Right lobe of liver (tissue), 6 donors: ENCODE measurements at regions not wholly inside any gene's neighbourhood (a gene's known extent, or its start where the extent isn't known, plus 50 kb on each side); places are given as distances from the start of the nearest gene placed in this dataset.

Source experiments
- ATAC-seq, 4 donors: fragments of 200-7000 bp; cut with Tn5 transposase; one replicate each; pipeline ENCODE4 v1.9.1; 2020; ENCODE audit warnings: mild to moderate bottlenecking in 4 of 4, moderate library complexity in 4 of 4
- DNase-seq, 3 donors: peaks; one replicate each; pipeline ENCODE4 v3.0.0-alpha.2; 2020
- H3K27ac ChIP-seq, 3 donors: fragments of 200-600 bp; one replicate each; pipeline ENCODE4 v1.8.0; 2022
- H3K27me3 ChIP-seq, 2 donors: fragments of 200-600 bp; one replicate each; pipeline ENCODE4 v1.8.0; 2022
- H3K36me3 ChIP-seq, 4 donors: fragments of 200-600 bp; sonication (generic) in 1 of 4; one replicate each; pipeline versions ENCODE4 v1.5.1 to v1.8.0; 2017 to 2022; ENCODE audit warnings: control low read depth in 1 of 4
- H3K4me1 ChIP-seq, 4 donors: fragments of 200-600 bp; sonication (generic) in 1 of 4; one replicate each; pipeline versions ENCODE4 v1.5.1 to v1.8.0; 2017 to 2022; ENCODE audit warnings: control low read depth in 1 of 4
- H3K4me3 ChIP-seq, 3 donors: fragments of 200-600 bp; one replicate each; pipeline ENCODE4 v1.8.0; 2022
- H3K9me3 ChIP-seq, 4 donors: fragments of 200-600 bp; sonication (generic) in 1 of 4; one replicate each; pipeline versions ENCODE4 v1.5.1 to v1.8.0; 2017 to 2022; ENCODE audit warnings: control low read depth in 1 of 4
- CTCF ChIP-seq, 4 donors: fragments of 200-600 bp in 3 of 4; fragments of 450-650 bp in 1 of 4; IDR thresholded peaks; one replicate each; pipeline versions ENCODE4 v1.5.1 to v1.8.0; 2016 to 2022; ENCODE audit warnings: antibody characterized with exemption in 4 of 4, mild to moderate bottlenecking in 2 of 4
- POLR2A ChIP-seq: fragments of 450-650 bp; IDR thresholded peaks from one replicate; pipeline ENCODE4 v1.6.1; 2017; ENCODE audit warnings: antibody characterized with exemption, mild to moderate bottlenecking
- WGBS: methylation state at CpG from one replicate; pipeline ENCODE4 v1.1.6; 2018; ENCODE audit warnings: low coverage, low lambda C conversion rate; ENCODE audit not compliant: insufficient coverage; ENCODE audit errors: missing lambda C conversion rate; 5-methylcytosine and 5-hydroxymethylcytosine counted together
- intact Hi-C, 2 donors: fragments of 100-400 bp; cut with DNase I; formaldehyde crosslinking; loops; one replicate each; pipeline versions ENCODE4 v1.11.2 to v1.14.1; 2022
- donor health status: DM: no; HTN: yes; CAD: no.
- donor health status: DM: no; HTN: no; CAD: no.
- donor health status: DM: no; HTN: no; CAD: no.
- donor health status: DM: no; HTN: yes; CAD: no.
- donor health status: DM: no; HTN: yes; CAD: no.

GRCh38 chr16:86762095-86762494, 183.7 kb downstream of the FOXL1 start:
- no peak for TF ChIP-seq CTCF (IDR thresholded peaks at IDR 0.05)
- TF ChIP-seq POLR2A = no peak
- DNase-seq = no peak
- no peaks in the 10 kb centered on the region for H3K36me3 ChIP-seq
- H3K4me3 ChIP-seq = no peak overlapping the region
- no peak for ATAC-seq
- H3K27ac ChIP-seq = no peak overlapping the region
- H3K9me3 ChIP-seq = no peaks in the 10 kb centered on the region
- intact Hi-C loops = no loop called here
- H3K27me3 ChIP-seq = peaks cover 0 to 14% of the 10 kb centered on the region in 2 donors
- H3K4me1 ChIP-seq = no peaks in the 10 kb centered on the region
- WGBS = 29% methylated on average over 7 of the region's 9 CpGs

- intact Hi-C loops = no loop called here
These were observed 185.5 kb downstream of the FOXL1 start for GRCh38 chr16:86763819-86764218.

GRCh38 chr16:86764551-86764950, 186.2 kb downstream of the FOXL1 start:
- H3K9me3 ChIP-seq = no peaks in the 10 kb centered on the region
- intact Hi-C loops = no loop called here
- H3K36me3 ChIP-seq = no peaks in the 10 kb centered on the region
- ATAC-seq (no peak), DNase-seq (no peak)
- H3K27ac ChIP-seq = no peak overlapping the region
- peaks cover 0 to 14% of the 10 kb centered on the region in 2 donors for H3K27me3 ChIP-seq
- 49% methylated on average over 3 of the region's 4 CpGs for WGBS
- no peak for TF ChIP-seq POLR2A
- TF ChIP-seq CTCF (IDR thresholded peaks at IDR 0.05) = no peak
- no peaks in the 10 kb centered on the region for H3K4me1 ChIP-seq
- no peak overlapping the region for H3K4me3 ChIP-seq

More at GRCh38 chr16:86763819-86764218, 185.5 kb downstream of the FOXL1 start:
- Histone ChIP-seq H3K27me3 (peaks cover 0 to 14% of the 10 kb centered on the region in 2 donors), H3K9me3 (no peaks in the 10 kb centered on the region), H3K4me1 (no peaks in the 10 kb centered on the region), H3K4me3 (no peak overlapping the region), H3K27ac (no peak overlapping the region), H3K36me3 (no peaks in the 10 kb centered on the region)
- WGBS = 71% methylated on average over 11 of the region's 12 CpGs
- ATAC-seq (no peak), DNase-seq (no peak)
- no peak for TF ChIP-seq POLR2A
- TF ChIP-seq CTCF (IDR thresholded peaks at IDR 0.05) = no peak

GRCh38 chr16:86765389-86766026, 187.2 kb downstream of the FOXL1 start:
- peaks cover 0 to 14% of the 10 kb centered on the region in 2 donors for H3K27me3 ChIP-seq
- ATAC-seq (no peak), DNase-seq (no peak)
- intact Hi-C loops = no loop called here
- no peaks in the 10 kb centered on the region for H3K36me3 ChIP-seq
- H3K27ac ChIP-seq = no peak overlapping the region
- WGBS = 55% methylated on average over 3 of the region's 6 CpGs
- TF ChIP-seq POLR2A (no peak), CTCF (IDR thresholded peaks at IDR 0.05) (no peak)
- H3K4me1 ChIP-seq = no peaks in the 10 kb centered on the region
- no peaks in the 10 kb centered on the region for H3K9me3 ChIP-seq
- H3K4me3 ChIP-seq = no peak overlapping the region
